Activated naive CD8-positive, alpha-beta T cell treated with anti-CD3 and anti-CD28 coated beads for 36 hours (primary cell): ENCODE measurements at regions not wholly inside any gene's neighbourhood (a gene's known extent, or its start where the extent isn't known, plus 50 kb on each side); places are given as distances from the start of the nearest gene placed in this dataset.
"Not testable (repeated sequence)": the region's sequence is repeated elsewhere in the genome, so short reads cannot be mapped to it uniquely, and the experiment has no call there.

Source experiments
- DNase-seq: peaks from one replicate; pipeline ENCODE4 v3.0.0; 2021
- H3K27ac Mint-ChIP-seq: one replicate; pipeline ENCODE4 v1.8.0; 2022; ENCODE audit warnings: mild to moderate bottlenecking, moderate library complexity, mixed read lengths
- H3K27me3 Mint-ChIP-seq: one replicate; pipeline ENCODE4 v1.8.0; 2022; ENCODE audit warnings: mild to moderate bottlenecking, mixed read lengths
- H3K36me3 Mint-ChIP-seq: one replicate; pipeline ENCODE4 v1.8.0; 2021; ENCODE audit warnings: mild to moderate bottlenecking, mixed read lengths
- H3K4me1 Mint-ChIP-seq: one replicate; pipeline ENCODE4 v1.8.0; 2021; ENCODE audit warnings: mixed read lengths
- H3K4me3 Mint-ChIP-seq: one replicate; pipeline ENCODE4 v1.8.0; 2022; ENCODE audit warnings: mild to moderate bottlenecking, moderate library complexity, mixed read lengths
- H3K9me3 Mint-ChIP-seq: one replicate; pipeline ENCODE4 v1.8.0; 2022; ENCODE audit warnings: mixed read lengths

- Mint-ChIP-seq H3K27me3 (peaks cover 33% of the 10 kb centered on the region), H3K27ac (no peak overlapping the region), H3K4me3 (no peak overlapping the region), H3K36me3 (no peaks in the 10 kb centered on the region), H3K4me1 (no peaks in the 10 kb centered on the region), H3K9me3 (peaks cover 3% of the 10 kb centered on the region)
- no peak for DNase-seq
These were observed 113.3 kb upstream of the RORA start for GRCh38 chr15:61342390-61342789.

- no peaks in the 10 kb centered on the region for H3K4me1 Mint-ChIP-seq
- no peaks in the 10 kb centered on the region for H3K9me3 Mint-ChIP-seq
- H3K36me3 Mint-ChIP-seq: no peaks in the 10 kb centered on the region
- DNase-seq: no peak
- H3K4me3 Mint-ChIP-seq: no peak overlapping the region
- no peak overlapping the region for H3K27ac Mint-ChIP-seq
- H3K27me3 Mint-ChIP-seq: peaks cover 27% of the 10 kb centered on the region
These were observed 110.4 kb upstream of the RORA start for GRCh38 chr15:61339516-61339915.

- Mint-ChIP-seq H3K9me3 (no peaks in the 10 kb centered on the region), H3K27ac (no peak overlapping the region), H3K27me3 (peaks cover 39% of the 10 kb centered on the region), H3K4me3 (no peak overlapping the region), H3K36me3 (no peaks in the 10 kb centered on the region), H3K4me1 (no peaks in the 10 kb centered on the region)
- DNase-seq: no peak
These were observed 108.4 kb upstream of the RORA start for GRCh38 chr15:61337541-61337940.

GRCh38 chr15:61336026-61336638, 107.0 kb upstream of the RORA start:
- Mint-ChIP-seq H3K9me3 (no peaks in the 10 kb centered on the region), H3K4me1 (no peaks in the 10 kb centered on the region), H3K27me3 (peaks cover 45% of the 10 kb centered on the region), H3K4me3 (no peak overlapping the region), H3K27ac (no peak overlapping the region), H3K36me3 (no peaks in the 10 kb centered on the region)
- no peak for DNase-seq

GRCh38 chr15:61334714-61335113, 105.6 kb upstream of the RORA start:
- not testable (repeated sequence) for H3K9me3 Mint-ChIP-seq, H3K36me3 Mint-ChIP-seq, H3K4me1 Mint-ChIP-seq, H3K4me3 Mint-ChIP-seq, H3K27ac Mint-ChIP-seq, DNase-seq
- H3K27me3 Mint-ChIP-seq: peaks cover 45% of the 10 kb centered on the region

- no peak overlapping the region for H3K4me3 Mint-ChIP-seq
- no peaks in the 10 kb centered on the region for H3K4me1 Mint-ChIP-seq
- DNase-seq: no peak
- H3K27ac Mint-ChIP-seq: no peak overlapping the region
- H3K9me3 Mint-ChIP-seq: no peaks in the 10 kb centered on the region
- H3K27me3 Mint-ChIP-seq: peaks cover 41% of the 10 kb centered on the region
- H3K36me3 Mint-ChIP-seq: no peaks in the 10 kb centered on the region
These were observed 101.9 kb upstream of the RORA start for GRCh38 chr15:61331019-61331418.

GRCh38 chr15:61327019-61327631, 98.0 kb upstream of the RORA start:
- no peaks in the 10 kb centered on the region for H3K36me3 Mint-ChIP-seq
- no peaks in the 10 kb centered on the region for H3K4me1 Mint-ChIP-seq
- no peak overlapping the region for H3K4me3 Mint-ChIP-seq
- no peak for DNase-seq
- no peak overlapping the region for H3K27ac Mint-ChIP-seq
- H3K27me3 Mint-ChIP-seq: peaks cover 29% of the 10 kb centered on the region
- no peaks in the 10 kb centered on the region for H3K9me3 Mint-ChIP-seq

- H3K27ac Mint-ChIP-seq: no peak overlapping the region
- H3K4me1 Mint-ChIP-seq: no peaks in the 10 kb centered on the region
- H3K27me3 Mint-ChIP-seq: peaks cover 9% of the 10 kb centered on the region
- peaks cover 1% of the 10 kb centered on the region for H3K9me3 Mint-ChIP-seq
- H3K4me3 Mint-ChIP-seq: no peak overlapping the region
- no peaks in the 10 kb centered on the region for H3K36me3 Mint-ChIP-seq
- DNase-seq: no peak
These were observed 90.8 kb upstream of the RORA start for GRCh38 chr15:61319892-61320291.

- Mint-ChIP-seq H3K9me3 (peaks cover 1% of the 10 kb centered on the region), H3K4me3 (no peak overlapping the region), H3K27me3 (peaks cover 6% of the 10 kb centered on the region), H3K36me3 (no peaks in the 10 kb centered on the region), H3K4me1 (no peaks in the 10 kb centered on the region), H3K27ac (no peak overlapping the region)
- no peak for DNase-seq
These were observed 89.9 kb upstream of the RORA start for GRCh38 chr15:61318802-61319525.

GRCh38 chr15:61318301-61318700, 89.2 kb upstream of the RORA start:
- no peak for DNase-seq
- H3K4me3 Mint-ChIP-seq: no peak overlapping the region
- peaks cover 1% of the 10 kb centered on the region for H3K9me3 Mint-ChIP-seq
- H3K4me1 Mint-ChIP-seq: no peaks in the 10 kb centered on the region
- H3K27ac Mint-ChIP-seq: no peak overlapping the region
- H3K36me3 Mint-ChIP-seq: no peaks in the 10 kb centered on the region
- peaks cover 6% of the 10 kb centered on the region for H3K27me3 Mint-ChIP-seq

GRCh38 chr15:61315471-61315870, 86.4 kb upstream of the RORA start:
- Mint-ChIP-seq H3K9me3 (peaks cover 1% of the 10 kb centered on the region), H3K27me3 (peaks cover 10% of the 10 kb centered on the region), H3K4me3 (no peak overlapping the region), H3K4me1 (no peaks in the 10 kb centered on the region), H3K36me3 (no peaks in the 10 kb centered on the region), H3K27ac (no peak overlapping the region)
- no peak for DNase-seq

GRCh38 chr15:61314427-61314826, 85.3 kb upstream of the RORA start:
- Mint-ChIP-seq H3K4me1 (no peaks in the 10 kb centered on the region), H3K9me3 (no peaks in the 10 kb centered on the region), H3K27ac (no peak overlapping the region), H3K27me3 (peaks cover 10% of the 10 kb centered on the region), H3K36me3 (no peaks in the 10 kb centered on the region), H3K4me3 (no peak overlapping the region)
- DNase-seq: no peak

- no peaks in the 10 kb centered on the region for H3K4me1 Mint-ChIP-seq
- H3K9me3 Mint-ChIP-seq: no peaks in the 10 kb centered on the region
- DNase-seq: no peak
- no peak overlapping the region for H3K4me3 Mint-ChIP-seq
- peaks cover 10% of the 10 kb centered on the region for H3K27me3 Mint-ChIP-seq
- no peaks in the 10 kb centered on the region for H3K36me3 Mint-ChIP-seq
- no peak overlapping the region for H3K27ac Mint-ChIP-seq
These were observed 80.5 kb upstream of the RORA start for GRCh38 chr15:61309617-61310016.

GRCh38 chr15:61309031-61309511, 80.0 kb upstream of the RORA start:
- no peak overlapping the region for H3K27ac Mint-ChIP-seq
- peaks cover 11% of the 10 kb centered on the region for H3K27me3 Mint-ChIP-seq
- no peaks in the 10 kb centered on the region for H3K4me1 Mint-ChIP-seq
- no peaks in the 10 kb centered on the region for H3K9me3 Mint-ChIP-seq
- no peak overlapping the region for H3K4me3 Mint-ChIP-seq
- H3K36me3 Mint-ChIP-seq: no peaks in the 10 kb centered on the region
- no peak for DNase-seq

- Mint-ChIP-seq H3K27ac (no peak overlapping the region), H3K4me1 (no peaks in the 10 kb centered on the region), H3K4me3 (no peak overlapping the region), H3K36me3 (no peaks in the 10 kb centered on the region), H3K27me3 (peaks cover 11% of the 10 kb centered on the region), H3K9me3 (no peaks in the 10 kb centered on the region)
- no peak for DNase-seq
These were observed 79.3 kb upstream of the RORA start for GRCh38 chr15:61308437-61308836.

- H3K27me3 Mint-ChIP-seq: peaks cover 7% of the 10 kb centered on the region
- DNase-seq: no peak
- no peak overlapping the region for H3K4me3 Mint-ChIP-seq
- H3K4me1 Mint-ChIP-seq: no peaks in the 10 kb centered on the region
- H3K36me3 Mint-ChIP-seq: no peaks in the 10 kb centered on the region
- H3K9me3 Mint-ChIP-seq: no peaks in the 10 kb centered on the region
- no peak overlapping the region for H3K27ac Mint-ChIP-seq
These were observed 78.4 kb upstream of the RORA start for GRCh38 chr15:61307474-61307873.
